ENCODE measurements at regions not wholly inside any gene's neighbourhood (a gene's known extent, or its start where the extent isn't known, plus 50 kb on each side); places are given as distances from the start of the nearest gene placed in this dataset.

- Mint-ChIP-seq H3K9me3 (ENCODE audit: insufficient read depth) (no peaks in the 10 kb centered on the region), H3K4me3 (no peak overlapping the region), H3K27ac (no peak overlapping the region), H3K27me3 (no peaks in the 10 kb centered on the region), H3K4me1 (no peaks in the 10 kb centered on the region)
- Histone ChIP-seq H4K20me1 (ENCODE audit: control insufficient read depth, insufficient read depth, low read length, poor library complexity, severe bottlenecking) (no peaks in the 10 kb centered on the region), H3K4me3 (ENCODE audit: control extremely low read depth in 1 of 5, extremely low read depth in 1 of 5, insufficient read depth in 1 of 5, low read depth in 2 of 5, low read length in 4 of 5) (no peak overlapping the region), H3K4me2 (replicated peaks; ENCODE audit: low read depth, low read length, poor library complexity, severe bottlenecking) (no peak overlapping the region), H3K27ac (ENCODE audit: low read length in 2 of 2) (no peak overlapping the region), H3K4me1 (ENCODE audit: control insufficient read depth in 2 of 2, insufficient read depth in 2 of 2, low read length in 2 of 2) (no peaks in the 10 kb centered on the region), H2AFZ (ENCODE audit: insufficient read depth, low read depth, low read length, poor library complexity, severe bottlenecking) (no peak overlapping the region), H3K9me3 (ENCODE audit: control extremely low read depth in 1 of 3, control insufficient read depth in 2 of 3, insufficient read depth in 1 of 3, low read length in 2 of 3) (no peaks in the 10 kb centered on the region), H3K9ac (ENCODE audit: low read length) (no peak overlapping the region), H3K27me3 (replicated peaks in 1 of 4; ENCODE audit: control extremely low read depth in 1 of 4, control insufficient read depth in 3 of 4, insufficient read depth in 4 of 4, low read length in 3 of 4) (no peaks in the 10 kb centered on the region), H3K36me3 (replicated peaks in 1 of 2; ENCODE audit: control extremely low read depth in 1 of 2, control insufficient read depth in 1 of 2, extremely low read depth in 1 of 2, insufficient read depth in 2 of 2, low read length in 1 of 2) (no peaks in the 10 kb centered on the region), H3K79me2 (ENCODE audit: control insufficient read depth, insufficient read depth, low read length) (no peaks in the 10 kb centered on the region)
- DNase-seq (no peak), ATAC-seq (ENCODE audit: low read depth) (no peak)
- WGBS (ENCODE audit: insufficient coverage), result 17% methylated on average over 1 of the region's 2 CpGs
- POLR2A ChIA-PET, result no interaction called here
- intact Hi-C loops (cut with micrococcal nuclease), result no loop called here
- no peak for TF ChIP-seq EZH2 (IDR thresholded peaks at IDR 0.05; ENCODE audit: borderline replicate concordance, insufficient read depth, low read depth, low read length, poor library complexity, severe bottlenecking)
- TF ChIP-seq, protein P1, sequence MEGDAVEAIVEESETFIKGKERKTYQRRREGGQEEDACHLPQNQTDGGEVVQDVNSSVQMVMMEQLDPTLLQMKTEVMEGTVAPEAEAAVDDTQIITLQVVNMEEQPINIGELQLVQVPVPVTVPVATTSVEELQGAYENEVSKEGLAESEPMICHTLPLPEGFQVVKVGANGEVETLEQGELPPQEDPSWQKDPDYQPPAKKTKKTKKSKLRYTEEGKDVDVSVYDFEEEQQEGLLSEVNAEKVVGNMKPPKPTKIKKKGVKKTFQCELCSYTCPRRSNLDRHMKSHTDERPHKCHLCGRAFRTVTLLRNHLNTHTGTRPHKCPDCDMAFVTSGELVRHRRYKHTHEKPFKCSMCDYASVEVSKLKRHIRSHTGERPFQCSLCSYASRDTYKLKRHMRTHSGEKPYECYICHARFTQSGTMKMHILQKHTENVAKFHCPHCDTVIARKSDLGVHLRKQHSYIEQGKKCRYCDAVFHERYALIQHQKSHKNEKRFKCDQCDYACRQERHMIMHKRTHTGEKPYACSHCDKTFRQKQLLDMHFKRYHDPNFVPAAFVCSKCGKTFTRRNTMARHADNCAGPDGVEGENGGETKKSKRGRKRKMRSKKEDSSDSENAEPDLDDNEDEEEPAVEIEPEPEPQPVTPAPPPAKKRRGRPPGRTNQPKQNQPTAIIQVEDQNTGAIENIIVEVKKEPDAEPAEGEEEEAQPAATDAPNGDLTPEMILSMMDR (IDR thresholded peaks at IDR 0.05), result no peak
- CTCF ChIA-PET, result no interaction called here
Measured at GRCh38 chr18:30387401-30387800, 655.1 kb downstream of the DSC3 start.

DNA sequence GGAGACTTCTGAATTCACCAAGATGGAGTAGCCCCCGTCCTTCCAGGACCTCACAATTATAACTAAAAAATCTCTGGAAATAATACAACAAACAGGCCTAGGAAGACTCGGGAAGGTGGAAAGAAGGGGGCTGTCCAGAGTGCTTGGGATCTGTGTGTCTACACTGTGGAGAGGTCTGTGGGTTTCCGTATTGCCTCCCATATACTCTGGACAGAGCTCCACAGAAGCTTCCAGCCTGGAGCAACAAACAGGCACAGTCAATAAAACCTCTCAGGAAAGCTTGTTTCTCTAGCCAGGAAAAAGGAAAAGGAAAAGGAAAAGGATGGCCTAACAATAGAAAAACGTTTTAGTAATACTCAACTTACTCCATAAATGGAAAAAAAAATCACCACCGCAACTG lies 655.9 kb downstream of the DSC3 start:
- intact Hi-C loops (cut with micrococcal nuclease), result no loop called here
- ATAC-seq (ENCODE audit: low read depth) (no peak), DNase-seq (no peak)
- POLR2A ChIA-PET, result no interaction called here
- Mint-ChIP-seq H3K4me3 (no peak overlapping the region), H3K9me3 (ENCODE audit: insufficient read depth) (no peaks in the 10 kb centered on the region), H3K27ac (no peak overlapping the region), H3K27me3 (no peaks in the 10 kb centered on the region), H3K4me1 (no peaks in the 10 kb centered on the region)
- Histone ChIP-seq H4K20me1 (ENCODE audit: control insufficient read depth, insufficient read depth, low read length, poor library complexity, severe bottlenecking) (no peaks in the 10 kb centered on the region), H3K9me3 (ENCODE audit: control extremely low read depth in 1 of 3, control insufficient read depth in 2 of 3, insufficient read depth in 1 of 3, low read length in 2 of 3) (no peaks in the 10 kb centered on the region), H3K9ac (ENCODE audit: low read length) (no peak overlapping the region), H3K36me3 (replicated peaks in 1 of 2; ENCODE audit: control extremely low read depth in 1 of 2, control insufficient read depth in 1 of 2, extremely low read depth in 1 of 2, insufficient read depth in 2 of 2, low read length in 1 of 2) (no peaks in the 10 kb centered on the region), H3K4me2 (replicated peaks; ENCODE audit: low read depth, low read length, poor library complexity, severe bottlenecking) (no peak overlapping the region), H3K4me3 (ENCODE audit: control extremely low read depth in 1 of 5, extremely low read depth in 1 of 5, insufficient read depth in 1 of 5, low read depth in 2 of 5, low read length in 4 of 5) (no peak overlapping the region), H3K27me3 (replicated peaks in 1 of 4; ENCODE audit: control extremely low read depth in 1 of 4, control insufficient read depth in 3 of 4, insufficient read depth in 4 of 4, low read length in 3 of 4) (no peaks in the 10 kb centered on the region), H3K27ac (ENCODE audit: low read length in 2 of 2) (no peak overlapping the region), H3K4me1 (ENCODE audit: control insufficient read depth in 2 of 2, insufficient read depth in 2 of 2, low read length in 2 of 2) (no peaks in the 10 kb centered on the region), H3K79me2 (ENCODE audit: control insufficient read depth, insufficient read depth, low read length) (no peaks in the 10 kb centered on the region), H2AFZ (ENCODE audit: insufficient read depth, low read depth, low read length, poor library complexity, severe bottlenecking) (no peak overlapping the region)
- no CpG with 5 or more reads among the region's 5 CpGs for WGBS (ENCODE audit: insufficient coverage)
- CTCF ChIA-PET, result no interaction called here
- no peak for TF ChIP-seq EZH2 (IDR thresholded peaks at IDR 0.05; ENCODE audit: borderline replicate concordance, insufficient read depth, low read depth, low read length, poor library complexity, severe bottlenecking)
- TF ChIP-seq, protein P1 (IDR thresholded peaks at IDR 0.05), result no peak

Data from B cell (primary cell).